ENCODE measurements at regions not wholly inside any gene's neighbourhood (a gene's known extent, or its start where the extent isn't known, plus 50 kb on each side); places are given as distances from the start of the nearest gene placed in this dataset.
"Not testable (repeated sequence)": the region's sequence is repeated elsewhere in the genome, so short reads cannot be mapped to it uniquely, and the experiment has no call there.

GRCh38 chr12:91467686-91468085 is 285.1 kb upstream of the DCN start:
- Histone ChIP-seq H3K36me3 (no peaks in the 10 kb centered on the region), H3K27me3 (no peaks in the 10 kb centered on the region), H3K9me3 (no peaks in the 10 kb centered on the region), H3K4me3 (no peak overlapping the region)
- no peak for DNase-seq

GRCh38 chr12:91461061-91461460 is 278.4 kb upstream of the DCN start:
- no peak for DNase-seq

GRCh38 chr12:91460469-91460868 is 277.9 kb upstream of the DCN start:
- no peak for DNase-seq

More at GRCh38 chr12:91461061-91461460, 278.4 kb upstream of the DCN start:
- 0 out of 2 replicates have a peak, but pooled peaks cover 2% of the 10 kb centered on the region for H3K27me3 ChIP-seq
- H3K4me3 ChIP-seq: no peak overlapping the region
- H3K36me3 ChIP-seq: no peaks in the 10 kb centered on the region
- no peaks in the 10 kb centered on the region for H3K9me3 ChIP-seq

GRCh38 chr12:91455321-91455720 is 272.7 kb upstream of the DCN start:
- Histone ChIP-seq H3K9me3 (no peaks in the 10 kb centered on the region), H3K4me3 (no peak overlapping the region), H3K36me3 (no peaks in the 10 kb centered on the region), H3K27me3 (0 out of 2 replicates have a peak, but pooled peaks cover 2% of the 10 kb centered on the region)
- DNase-seq: no peak

More at GRCh38 chr12:91460469-91460868, 277.9 kb upstream of the DCN start:
- Histone ChIP-seq H3K36me3 (no peaks in the 10 kb centered on the region), H3K4me3 (no peak overlapping the region), H3K9me3 (no peaks in the 10 kb centered on the region), H3K27me3 (0 out of 2 replicates have a peak, but pooled peaks cover 2% of the 10 kb centered on the region)

- Histone ChIP-seq H3K27me3 (0 out of 2 replicates have a peak, but pooled peaks cover 2% of the 10 kb centered on the region), H3K9me3 (no peaks in the 10 kb centered on the region), H3K4me3 (no peak overlapping the region), H3K36me3 (no peaks in the 10 kb centered on the region)
- DNase-seq: no peak
Observed at GRCh38 chr12:91454179-91454578, 271.6 kb upstream of the DCN start.

- H3K27me3 ChIP-seq, H3K9me3 ChIP-seq, H3K4me3 ChIP-seq, DNase-seq, H3K36me3 ChIP-seq: not testable (repeated sequence)
Observed at GRCh38 chr12:91452464-91452863, 269.8 kb upstream of the DCN start.

- Histone ChIP-seq H3K27me3 (no peaks in the 10 kb centered on the region), H3K36me3 (no peaks in the 10 kb centered on the region), H3K9me3 (no peaks in the 10 kb centered on the region), H3K4me3 (no peak overlapping the region)
- DNase-seq: no peak
Observed at GRCh38 chr12:91441993-91442952, 259.7 kb upstream of the DCN start.

- no peak for DNase-seq
Observed at GRCh38 chr12:91441246-91441645, 258.6 kb upstream of the DCN start.

GRCh38 chr12:91434081-91434480 is 251.5 kb upstream of the DCN start:
- H3K27me3 ChIP-seq: no peaks in the 10 kb centered on the region
- no peak for DNase-seq
- H3K4me3 ChIP-seq: no peak overlapping the region
- H3K9me3 ChIP-seq: no peaks in the 10 kb centered on the region
- no peaks in the 10 kb centered on the region for H3K36me3 ChIP-seq

More at GRCh38 chr12:91441246-91441645, 258.6 kb upstream of the DCN start:
- no peaks in the 10 kb centered on the region for H3K36me3 ChIP-seq
- H3K27me3 ChIP-seq: no peaks in the 10 kb centered on the region
- H3K4me3 ChIP-seq: no peak overlapping the region
- H3K9me3 ChIP-seq: no peaks in the 10 kb centered on the region

GRCh38 chr12:91432755-91433154 is 250.1 kb upstream of the DCN start:
- Histone ChIP-seq H3K27me3 (no peaks in the 10 kb centered on the region), H3K4me3 (no peak overlapping the region), H3K9me3 (no peaks in the 10 kb centered on the region), H3K36me3 (no peaks in the 10 kb centered on the region)
- no peak for DNase-seq

GRCh38 chr12:91432089-91432488 is 249.5 kb upstream of the DCN start:
- DNase-seq: no peak
- Histone ChIP-seq H3K36me3 (no peaks in the 10 kb centered on the region), H3K27me3 (no peaks in the 10 kb centered on the region)

GRCh38 chr12:91424506-91424905 is 241.9 kb upstream of the DCN start:
- Histone ChIP-seq H3K36me3 (no peaks in the 10 kb centered on the region), H3K4me3 (no peak overlapping the region), H3K9me3 (no peaks in the 10 kb centered on the region), H3K27me3 (no peaks in the 10 kb centered on the region)
- no peak for DNase-seq

More at GRCh38 chr12:91432089-91432488, 249.5 kb upstream of the DCN start:
- Histone ChIP-seq H3K9me3 (no peaks in the 10 kb centered on the region), H3K4me3 (no peak overlapping the region)

- Histone ChIP-seq H3K9me3 (no peaks in the 10 kb centered on the region), H3K27me3 (no peaks in the 10 kb centered on the region)
- no peak for DNase-seq
Observed at GRCh38 chr12:91423693-91424050, 241.1 kb upstream of the DCN start.

GRCh38 chr12:91422811-91423692 is 240.4 kb upstream of the DCN start:
- Histone ChIP-seq H3K4me3 (no peak overlapping the region), H3K9me3 (no peaks in the 10 kb centered on the region), H3K36me3 (no peaks in the 10 kb centered on the region), H3K27me3 (no peaks in the 10 kb centered on the region)
- no peak for DNase-seq

More at GRCh38 chr12:91423693-91424050, 241.1 kb upstream of the DCN start:
- Histone ChIP-seq H3K36me3 (no peaks in the 10 kb centered on the region), H3K4me3 (no peak overlapping the region)

- Histone ChIP-seq H3K4me3 (no peak overlapping the region), H3K27me3 (no peaks in the 10 kb centered on the region), H3K9me3 (no peaks in the 10 kb centered on the region), H3K36me3 (no peaks in the 10 kb centered on the region)
- no peak for DNase-seq
Observed at GRCh38 chr12:91422127-91422526, 239.5 kb upstream of the DCN start.

GRCh38 chr12:91419809-91420208 is 237.2 kb upstream of the DCN start:
- DNase-seq: no peak
- Histone ChIP-seq H3K36me3 (no peaks in the 10 kb centered on the region), H3K9me3 (no peaks in the 10 kb centered on the region), H3K27me3 (no peaks in the 10 kb centered on the region), H3K4me3 (no peak overlapping the region)

All from MG63 (cell line).